Neural progenitor cell (in vitro differentiated cells): ENCODE measurements at regions not wholly inside any gene's neighbourhood (a gene's known extent, or its start where the extent isn't known, plus 50 kb on each side); places are given as distances from the start of the nearest gene placed in this dataset.

Experiments
- DNase-seq: peaks from one replicate; pipeline ENCODE4 v3.0.0-alpha.2; 2016; ENCODE audit warnings: low spot score
- H2AFZ ChIP-seq: fragments of 200-600 bp; sonication (generic); replicated peaks from 2 replicates; pipeline ENCODE4 v1.6.1; 2016; ENCODE audit warnings: antibody characterized with exemption
- H3F3A ChIP-seq: fragments of 200-600 bp; sonication (generic); 2 replicates; pipeline ENCODE4 v1.6.1; 2016; ENCODE audit warnings: antibody characterized with exemption, low read depth
- H3K27ac ChIP-seq: fragments of 200-600 bp; sonication (generic); 2 replicates; pipeline ENCODE4 v1.5.1; 2016; ENCODE audit warnings: mild to moderate bottlenecking
- H3K27me3 ChIP-seq: fragments of 200-600 bp; sonication (generic); 2 replicates; pipeline ENCODE4 v1.6.1; 2016; ENCODE audit warnings: mild to moderate bottlenecking, moderate library complexity
- H3K36me3 ChIP-seq: fragments of 200-600 bp; sonication (generic); 2 replicates; pipeline ENCODE4 v1.5.1; 2016
- H3K4me1 ChIP-seq: fragments of 200-600 bp; sonication (generic); 2 replicates; pipeline ENCODE4 v1.6.1; 2016; ENCODE audit warnings: mixed run types
- H3K4me2 ChIP-seq: fragments of 200-600 bp; sonication (generic); 2 replicates; pipeline ENCODE4 v1.6.1; 2016
- H3K4me3 ChIP-seq: fragments of 200-600 bp; sonication (generic); 2 replicates; pipeline ENCODE4 v1.5.1; 2016
- H3K79me2 ChIP-seq: fragments of 200-600 bp; sonication (generic); 2 replicates; pipeline ENCODE4 v1.6.1; 2016; ENCODE audit warnings: low read depth
- H3K9ac ChIP-seq: fragments of 200-600 bp; sonication (generic); 2 replicates; pipeline ENCODE4 v1.6.1; 2016
- H3K9me3 ChIP-seq: fragments of 200-600 bp; sonication (generic); 2 replicates; pipeline ENCODE4 v1.5.1; 2016; ENCODE audit warnings: low read depth
- H4K20me1 ChIP-seq: fragments of 200-600 bp; sonication (generic); 2 replicates; pipeline ENCODE4 v1.6.1; 2016; ENCODE audit warnings: low read depth
- H3K27ac Mint-ChIP-seq: 3 replicates; pipeline ENCODE4 v1.8.0; 2021; ENCODE audit warnings: mixed read lengths
- H3K27me3 Mint-ChIP-seq: 2 replicates; pipeline ENCODE4 v1.8.0; 2022; ENCODE audit warnings: low read depth, mild to moderate bottlenecking, inconsistent platforms, moderate library complexity, mixed read lengths; ENCODE audit not compliant: insufficient read depth
- H3K36me3 Mint-ChIP-seq: 3 replicates; pipeline ENCODE4 v1.8.0; 2021; ENCODE audit warnings: mixed read lengths
- H3K4me1 Mint-ChIP-seq: 3 replicates; pipeline ENCODE4 v1.8.0; 2021; ENCODE audit warnings: mixed read lengths
- H3K4me3 Mint-ChIP-seq: 3 replicates; pipeline ENCODE4 v1.8.0; 2021; ENCODE audit warnings: mild to moderate bottlenecking, moderate library complexity, mixed read lengths
- H3K9me3 Mint-ChIP-seq: 3 replicates; pipeline ENCODE4 v1.8.0; 2020; ENCODE audit warnings: mixed read lengths
- EZH2 ChIP-seq: fragments of 200-600 bp; sonication (generic); IDR thresholded peaks from 2 replicates; pipeline ENCODE4 v1.6.1; 2017; ENCODE audit warnings: antibody characterized with exemption, mild to moderate bottlenecking, moderate library complexity
- EZH2phosphoT487 ChIP-seq: fragments of 200-600 bp; sonication (generic); IDR thresholded peaks from 2 replicates; pipeline ENCODE4 v1.6.1; 2017; ENCODE audit warnings: antibody characterized with exemption
- TF ChIP-seq, protein P1 (sequence below): fragments of 200-600 bp; sonication (generic); IDR thresholded peaks from 2 replicates; pipeline ENCODE4 v1.5.1; 2017; ENCODE audit warnings: antibody characterized with exemption, mild to moderate bottlenecking

DNA sequence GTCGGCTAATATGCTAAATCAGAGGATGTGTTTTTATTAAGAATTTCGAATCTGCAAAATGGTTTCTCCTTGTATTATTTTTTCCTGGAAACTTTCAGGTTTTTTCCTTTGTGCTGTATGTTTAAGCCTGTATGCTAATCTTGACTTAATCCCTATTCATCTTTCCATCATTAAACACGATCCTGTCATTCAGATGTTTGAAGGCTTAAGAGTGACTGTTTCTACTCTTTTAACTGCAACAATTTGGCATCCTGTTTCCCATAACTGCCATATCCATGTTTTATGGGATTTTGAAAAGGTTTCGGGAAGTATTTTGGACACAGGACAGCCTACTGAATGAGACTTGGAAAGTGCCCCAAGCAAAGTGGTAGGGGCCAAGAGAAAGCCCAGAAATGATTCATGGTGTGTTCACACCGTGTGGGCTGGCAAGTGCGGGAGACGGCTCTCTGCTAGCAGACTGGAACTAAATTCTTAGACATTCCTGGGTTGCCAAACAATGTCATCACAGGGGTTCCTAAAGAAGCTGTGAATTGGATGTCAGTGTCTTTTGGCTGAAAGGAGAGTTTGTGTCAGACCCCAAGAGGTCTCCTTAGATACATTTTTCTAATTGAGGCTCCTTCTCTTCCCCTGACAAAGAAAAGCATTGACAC lies 125.4 kb upstream of the ADAMTS16 start:
- H3K27me3 Mint-ChIP-seq: peaks cover 16% of the 10 kb centered on the region
- Histone ChIP-seq H3K27ac (peak overlapping the region; percentile 93), H4K20me1 (peaks cover 5% of the 10 kb centered on the region), H2AFZ (no peak overlapping the region), H3K27me3 (no peaks in the 10 kb centered on the region), H3K36me3 (no peaks in the 10 kb centered on the region), H3K4me1 (peaks cover 21% of the 10 kb centered on the region), H3K79me2 (no peaks in the 10 kb centered on the region), H3F3A (peaks cover 27% of the 10 kb centered on the region), H3K9me3 (no peaks in the 10 kb centered on the region), H3K4me2 (peak overlapping the region; percentile 73), H3K9ac (no peak overlapping the region), H3K4me3 (peak overlapping the region; percentile 20)
- H3K27ac Mint-ChIP-seq: no peak overlapping the region
- H3K9me3 Mint-ChIP-seq: peaks cover 11% of the 10 kb centered on the region
- DNase-seq: peak; percentile 85
- H3K36me3 Mint-ChIP-seq: no peaks in the 10 kb centered on the region
- peaks cover 28% of the 10 kb centered on the region for H3K4me1 Mint-ChIP-seq
- peak overlapping the region; percentile 66 for H3K4me3 Mint-ChIP-seq
- TF ChIP-seq EZH2: no peak
- TF ChIP-seq EZH2phosphoT487: peak; percentile 73

DNA sequence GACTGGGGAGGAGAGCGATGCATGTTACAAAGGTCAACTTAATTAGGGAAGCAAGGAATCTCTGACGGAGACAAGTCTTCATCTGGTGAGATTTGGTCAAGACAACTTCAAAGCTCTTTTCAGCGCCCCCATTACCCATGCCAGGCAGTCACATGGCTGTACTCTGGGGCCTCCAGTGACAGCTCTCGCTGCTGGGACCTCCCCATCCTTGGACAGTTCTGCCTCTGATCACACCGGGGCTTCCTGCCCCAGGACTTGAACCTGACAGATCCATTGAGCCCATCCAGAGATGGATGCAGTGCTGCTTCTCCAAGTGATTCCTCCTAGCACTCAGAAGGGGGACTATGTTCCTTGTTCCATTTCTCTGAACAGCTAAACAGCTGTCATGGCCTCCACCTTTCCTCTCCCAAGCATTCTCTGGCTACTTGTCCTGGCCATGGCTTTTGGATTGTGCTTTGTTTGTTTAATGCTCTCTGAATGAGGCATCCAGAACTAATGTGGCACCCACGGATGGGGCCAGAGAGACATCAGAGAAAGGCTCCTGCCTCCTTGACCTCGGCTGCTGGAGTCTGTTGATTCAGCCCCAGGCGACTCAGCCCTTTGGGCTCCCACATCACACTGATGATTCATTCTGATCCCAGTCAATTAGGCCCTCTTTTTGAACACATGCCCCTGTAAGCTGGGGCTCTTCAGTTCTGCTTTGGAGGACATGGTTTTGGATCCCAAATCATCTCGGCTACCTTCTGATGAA lies 122.1 kb upstream of the ADAMTS16 start:
- TF ChIP-seq EZH2phosphoT487 (no peak), EZH2 (no peak)
- TF ChIP-seq, protein P1, sequence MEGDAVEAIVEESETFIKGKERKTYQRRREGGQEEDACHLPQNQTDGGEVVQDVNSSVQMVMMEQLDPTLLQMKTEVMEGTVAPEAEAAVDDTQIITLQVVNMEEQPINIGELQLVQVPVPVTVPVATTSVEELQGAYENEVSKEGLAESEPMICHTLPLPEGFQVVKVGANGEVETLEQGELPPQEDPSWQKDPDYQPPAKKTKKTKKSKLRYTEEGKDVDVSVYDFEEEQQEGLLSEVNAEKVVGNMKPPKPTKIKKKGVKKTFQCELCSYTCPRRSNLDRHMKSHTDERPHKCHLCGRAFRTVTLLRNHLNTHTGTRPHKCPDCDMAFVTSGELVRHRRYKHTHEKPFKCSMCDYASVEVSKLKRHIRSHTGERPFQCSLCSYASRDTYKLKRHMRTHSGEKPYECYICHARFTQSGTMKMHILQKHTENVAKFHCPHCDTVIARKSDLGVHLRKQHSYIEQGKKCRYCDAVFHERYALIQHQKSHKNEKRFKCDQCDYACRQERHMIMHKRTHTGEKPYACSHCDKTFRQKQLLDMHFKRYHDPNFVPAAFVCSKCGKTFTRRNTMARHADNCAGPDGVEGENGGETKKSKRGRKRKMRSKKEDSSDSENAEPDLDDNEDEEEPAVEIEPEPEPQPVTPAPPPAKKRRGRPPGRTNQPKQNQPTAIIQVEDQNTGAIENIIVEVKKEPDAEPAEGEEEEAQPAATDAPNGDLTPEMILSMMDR: no peak

DNA sequence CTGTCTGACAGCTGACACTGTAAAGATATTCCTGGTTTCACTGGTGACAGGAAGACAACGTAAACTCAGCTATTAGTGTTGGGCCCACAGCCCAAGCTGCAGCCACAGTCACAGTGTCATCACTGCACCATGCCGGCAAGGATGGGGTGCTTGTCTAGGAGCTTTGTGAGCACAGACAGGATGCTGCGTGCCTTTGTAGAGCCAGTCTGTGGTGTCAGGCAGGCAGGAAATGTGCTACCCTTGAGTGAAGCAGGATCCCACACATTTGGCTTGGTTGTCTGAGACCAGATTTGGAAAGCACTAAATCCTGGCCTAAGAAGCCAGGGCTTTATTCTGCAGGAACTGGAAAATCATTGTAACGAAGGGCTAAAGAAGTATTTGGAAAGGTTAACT lies 121.6 kb upstream of the ADAMTS16 start:
- Histone ChIP-seq H3K36me3 (no peaks in the 10 kb centered on the region), H3K27ac (no peak overlapping the region), H2AFZ (no peak overlapping the region), H3K4me1 (peaks cover 25% of the 10 kb centered on the region), H3F3A (peaks cover 26% of the 10 kb centered on the region), H3K9ac (no peak overlapping the region), H3K27me3 (no peaks in the 10 kb centered on the region), H4K20me1 (peaks cover 5% of the 10 kb centered on the region), H3K4me2 (no peak overlapping the region), H3K9me3 (no peaks in the 10 kb centered on the region), H3K4me3 (no peak overlapping the region), H3K79me2 (no peaks in the 10 kb centered on the region)
- TF ChIP-seq EZH2 (no peak), EZH2phosphoT487 (no peak)
- TF ChIP-seq, protein P1: no peak
- Mint-ChIP-seq H3K27ac (no peak overlapping the region), H3K27me3 (peaks cover 19% of the 10 kb centered on the region), H3K36me3 (no peaks in the 10 kb centered on the region), H3K4me3 (no peak overlapping the region), H3K4me1 (peaks cover 32% of the 10 kb centered on the region), H3K9me3 (peaks cover 11% of the 10 kb centered on the region)
- no peak for DNase-seq

More for the DNA sequence above, 122.1 kb upstream of the ADAMTS16 start:
- peaks cover 19% of the 10 kb centered on the region for H3K27me3 Mint-ChIP-seq
- H3K36me3 Mint-ChIP-seq: no peaks in the 10 kb centered on the region
- peaks cover 32% of the 10 kb centered on the region for H3K4me1 Mint-ChIP-seq
- H3K27ac Mint-ChIP-seq: no peak overlapping the region
- H3K9ac ChIP-seq: no peak overlapping the region
- no peaks in the 10 kb centered on the region for H3K36me3 ChIP-seq
- peaks cover 21% of the 10 kb centered on the region for H3K4me1 ChIP-seq
- H3K4me3 ChIP-seq: no peak overlapping the region
- H3K27me3 ChIP-seq: no peaks in the 10 kb centered on the region
- no peak overlapping the region for H3K4me2 ChIP-seq
- peaks cover 5% of the 10 kb centered on the region for H4K20me1 ChIP-seq
- no peak for DNase-seq
- H3K9me3 ChIP-seq: no peaks in the 10 kb centered on the region
- H2AFZ ChIP-seq: no peak overlapping the region
- peaks cover 27% of the 10 kb centered on the region for H3F3A ChIP-seq
- no peaks in the 10 kb centered on the region for H3K79me2 ChIP-seq
- H3K27ac ChIP-seq: no peak overlapping the region
- H3K9me3 Mint-ChIP-seq: peaks cover 11% of the 10 kb centered on the region
- no peak overlapping the region for H3K4me3 Mint-ChIP-seq

DNA sequence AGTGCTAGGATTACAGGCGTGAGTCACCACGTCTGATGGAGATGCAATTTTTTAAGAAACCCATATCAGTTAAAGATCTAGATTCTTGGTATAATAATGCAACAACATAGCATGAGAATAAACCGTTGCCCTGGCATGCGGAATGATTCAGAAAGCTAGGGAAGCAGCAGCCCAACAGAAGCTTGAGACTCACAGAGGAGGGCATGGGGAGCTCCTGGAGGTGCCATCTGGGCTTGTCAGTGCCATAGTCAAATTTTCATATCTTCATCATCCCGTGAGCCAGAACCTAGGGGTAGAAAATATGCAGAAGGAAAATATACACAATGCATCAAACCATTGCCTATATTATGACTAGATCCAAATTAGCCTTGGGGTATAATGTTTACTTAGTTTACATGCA lies 118.7 kb upstream of the ADAMTS16 start:
- H3K9ac ChIP-seq: no peak overlapping the region
- Mint-ChIP-seq H3K36me3 (no peaks in the 10 kb centered on the region), H3K4me3 (no peak overlapping the region), H3K27ac (no peak overlapping the region), H3K27me3 (peaks cover 19% of the 10 kb centered on the region), H3K9me3 (peaks cover 11% of the 10 kb centered on the region), H3K4me1 (peaks cover 15% of the 10 kb centered on the region)
- no peak overlapping the region for H2AFZ ChIP-seq
- no peak overlapping the region for H3K4me3 ChIP-seq
- no peak overlapping the region for H3K4me2 ChIP-seq
- H3F3A ChIP-seq: no peaks in the 10 kb centered on the region
- H3K36me3 ChIP-seq: no peaks in the 10 kb centered on the region
- H3K27ac ChIP-seq: no peak overlapping the region
- no peaks in the 10 kb centered on the region for H4K20me1 ChIP-seq
- no peaks in the 10 kb centered on the region for H3K79me2 ChIP-seq
- no peaks in the 10 kb centered on the region for H3K27me3 ChIP-seq
- H3K4me1 ChIP-seq: peaks cover 8% of the 10 kb centered on the region
- H3K9me3 ChIP-seq: no peaks in the 10 kb centered on the region
- TF ChIP-seq, protein P1: no peak
- TF ChIP-seq EZH2 (no peak), EZH2phosphoT487 (no peak)
- DNase-seq: no peak
